GM19023 (cell line): ENCODE measurements at regions not wholly inside any gene's neighbourhood (a gene's known extent, or its start where the extent isn't known, plus 50 kb on each side); places are given as distances from the start of the nearest gene placed in this dataset.

ENCODE experiments used
- ATAC-seq: cut with Tn5 transposase; IDR thresholded peaks from one replicate; pipeline ENCODE4 v1.9.1; 2021; ENCODE audit warnings: mild to moderate bottlenecking, moderate library complexity; ENCODE audit not compliant: unreplicated experiment

DNA sequence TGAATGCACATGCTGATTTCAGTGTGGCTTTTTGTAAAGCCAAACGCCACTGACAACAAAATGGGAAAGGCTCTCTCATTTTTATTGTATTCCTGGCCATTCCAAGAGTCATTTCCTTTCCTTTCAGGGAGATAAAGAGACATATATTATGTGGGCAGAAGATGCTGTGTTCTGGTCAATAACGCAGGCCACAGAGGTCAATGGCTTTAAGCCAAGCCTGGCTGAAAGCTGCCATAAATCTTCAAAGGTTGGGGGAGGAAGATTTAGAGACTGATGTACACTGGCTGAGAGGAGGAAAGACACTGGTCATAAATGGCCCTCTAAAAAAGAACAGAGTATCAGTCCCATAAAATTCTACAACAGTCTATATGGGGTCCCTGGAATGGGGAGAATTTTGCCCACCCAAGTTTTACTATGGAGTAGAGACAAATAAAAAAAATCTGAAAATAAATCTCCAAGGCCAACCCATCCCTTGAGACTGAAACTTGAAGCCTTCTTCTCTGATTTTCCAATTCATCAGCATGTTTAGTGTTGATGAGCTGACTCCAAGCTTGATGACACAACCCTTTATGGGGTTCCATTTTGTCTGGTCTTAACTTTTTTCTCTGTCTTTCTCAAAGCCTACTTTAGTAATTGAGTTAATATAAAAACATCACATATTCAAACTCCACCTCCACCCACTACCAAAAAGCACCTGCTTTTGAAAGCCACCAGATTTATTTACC, 152.1 kb upstream of the SLC24A2 start:
- no peak for ATAC-seq

- ATAC-seq, result no peak
These were observed 151.0 kb upstream of the SLC24A2 start for GRCh38 chr9:19939734-19940278.

- no peak for ATAC-seq
These were observed 150.3 kb upstream of the SLC24A2 start for GRCh38 chr9:19938990-19939733.

DNA sequence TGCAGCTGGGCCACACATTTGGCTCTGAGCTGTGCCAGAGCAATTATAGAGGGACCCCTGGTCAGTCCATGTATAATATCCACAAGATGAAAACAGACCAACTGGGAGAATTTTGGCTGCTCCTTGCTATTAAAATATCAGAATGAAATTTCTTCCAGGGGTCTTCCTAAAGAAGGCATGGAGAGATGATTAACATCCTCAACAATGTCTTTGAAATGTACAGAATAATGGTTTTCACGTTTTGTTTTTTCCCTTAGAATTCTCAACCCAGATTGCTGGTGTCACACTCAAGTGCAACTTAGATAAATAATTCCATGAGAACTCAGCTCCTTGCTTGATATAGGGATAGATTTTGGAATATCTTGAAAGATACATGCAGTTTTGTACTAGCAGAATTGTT, 148.3 kb upstream of the SLC24A2 start:
- ATAC-seq, result no peak

DNA sequence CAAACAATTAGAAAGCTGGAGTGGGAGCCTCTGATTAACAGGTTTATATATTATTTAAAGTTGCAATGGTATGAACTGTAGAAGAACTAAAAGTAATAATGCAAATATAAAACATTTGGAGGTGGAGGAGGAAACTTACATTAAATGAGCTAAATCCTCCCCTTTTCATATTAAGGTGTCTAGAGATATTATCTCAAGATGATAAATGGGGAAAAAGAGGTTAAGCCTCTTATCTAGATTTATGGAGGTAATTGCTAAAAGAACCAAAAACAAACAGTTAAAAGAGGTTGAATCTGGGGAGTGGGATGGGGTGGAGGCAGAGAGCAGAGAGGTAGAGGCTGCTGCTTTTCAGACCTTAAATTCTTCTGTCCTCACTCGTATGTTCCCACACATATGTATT, 147.8 kb upstream of the SLC24A2 start:
- no peak for ATAC-seq

DNA sequence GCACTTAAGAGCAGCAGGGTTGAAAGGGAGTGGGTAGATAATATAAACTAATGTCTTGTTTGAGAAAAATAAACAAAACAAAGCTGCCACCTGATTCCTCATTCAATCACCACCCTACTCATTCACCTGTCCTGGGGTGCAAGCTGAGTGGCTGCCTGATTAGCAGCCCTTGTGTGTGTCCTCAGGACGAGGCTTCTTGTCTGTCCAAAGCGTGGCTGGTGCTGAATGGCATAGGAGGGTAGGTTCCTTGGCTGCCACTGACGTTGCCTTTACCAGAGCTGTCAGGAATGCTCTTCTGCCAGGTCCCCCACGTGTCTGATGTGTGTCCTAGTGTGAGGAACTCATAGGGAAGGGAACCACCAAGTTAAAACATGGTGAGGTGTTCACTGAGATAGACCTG, 146.6 kb upstream of the SLC24A2 start:
- ATAC-seq, result no peak

- no peak for ATAC-seq
These were observed 145.5 kb upstream of the SLC24A2 start for GRCh38 chr9:19934301-19934871.

- ATAC-seq, result no peak
These were observed 142.5 kb upstream of the SLC24A2 start for GRCh38 chr9:19931098-19931890.

GRCh38 chr9:19927560-19927959, 138.7 kb upstream of the SLC24A2 start:
- no peak for ATAC-seq

GRCh38 chr9:19926774-19927173, 137.9 kb upstream of the SLC24A2 start:
- no peak for ATAC-seq

- ATAC-seq, result peak; percentile 98
These were observed 137.1 kb upstream of the SLC24A2 start for GRCh38 chr9:19925674-19926503.

DNA sequence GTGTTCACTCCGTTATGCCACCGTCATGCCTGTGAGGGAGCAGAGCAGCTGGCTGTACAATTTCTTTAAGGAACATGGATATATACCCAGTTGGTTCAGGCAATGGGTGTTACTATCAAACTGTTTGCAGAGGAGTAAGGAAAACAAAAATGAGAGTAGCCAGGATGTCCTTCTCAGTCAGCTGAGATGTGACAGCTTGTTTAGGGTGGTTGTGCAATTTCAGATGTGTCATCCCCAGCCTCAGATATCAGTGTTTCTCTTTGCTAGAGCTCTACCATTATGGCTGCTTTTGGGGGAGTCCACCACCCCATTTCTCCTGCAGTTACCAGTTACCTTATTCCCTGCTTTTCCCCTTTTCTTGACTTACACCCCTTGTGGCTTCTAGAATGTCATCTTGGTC, 135.2 kb upstream of the SLC24A2 start:
- no peak for ATAC-seq

DNA sequence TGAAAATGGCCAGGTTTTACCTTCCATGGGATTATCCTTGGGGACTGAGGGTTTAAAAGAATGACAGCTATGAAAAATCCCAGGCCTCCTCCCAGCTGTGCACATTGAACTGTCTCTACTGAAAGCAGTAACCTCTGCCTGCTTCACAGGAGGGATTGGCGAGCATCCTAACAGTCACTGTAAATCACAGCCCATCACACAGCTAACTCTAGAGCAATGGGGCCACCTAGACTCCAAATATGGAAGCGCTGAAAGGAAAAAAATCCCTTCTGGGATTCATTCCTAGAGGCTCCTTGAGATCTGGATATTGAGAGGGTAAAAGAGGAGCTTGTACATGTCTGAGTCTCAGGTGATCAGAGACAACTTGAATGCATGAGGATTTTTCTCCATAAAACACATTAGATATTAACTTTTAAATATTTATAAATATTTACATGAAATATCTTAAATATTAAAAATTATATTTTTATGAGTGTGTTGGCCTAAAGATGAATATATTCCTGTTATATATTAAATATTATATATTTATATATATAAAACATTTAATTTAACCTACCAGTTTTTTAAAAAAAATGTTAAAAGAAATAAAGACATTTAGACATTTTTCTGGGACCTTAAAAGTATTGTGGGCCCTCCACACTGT, 133.8 kb upstream of the SLC24A2 start:
- ATAC-seq, result no peak

DNA sequence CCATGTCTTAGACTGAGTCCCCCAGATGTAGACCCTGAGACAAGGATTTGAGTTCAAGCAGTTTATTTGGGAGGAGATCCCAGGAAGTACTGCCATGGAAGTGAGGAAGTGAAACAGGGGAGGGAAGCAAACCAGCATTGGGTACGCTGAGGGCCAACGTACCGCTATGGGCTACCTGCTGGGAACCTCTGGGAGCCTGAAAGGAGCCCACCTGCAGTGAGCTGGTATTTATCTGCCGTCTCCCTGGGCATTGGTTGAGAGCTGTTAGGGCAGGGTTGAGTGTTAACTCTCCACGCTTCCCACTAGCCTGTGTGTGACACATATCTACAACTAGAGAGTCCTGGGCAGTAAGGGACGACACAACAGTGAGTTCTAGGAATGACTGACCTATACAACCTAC, 131.6 kb upstream of the SLC24A2 start:
- no peak for ATAC-seq

- ATAC-seq, result no peak
These were observed 129.8 kb upstream of the SLC24A2 start for GRCh38 chr9:19918630-19919029.

DNA sequence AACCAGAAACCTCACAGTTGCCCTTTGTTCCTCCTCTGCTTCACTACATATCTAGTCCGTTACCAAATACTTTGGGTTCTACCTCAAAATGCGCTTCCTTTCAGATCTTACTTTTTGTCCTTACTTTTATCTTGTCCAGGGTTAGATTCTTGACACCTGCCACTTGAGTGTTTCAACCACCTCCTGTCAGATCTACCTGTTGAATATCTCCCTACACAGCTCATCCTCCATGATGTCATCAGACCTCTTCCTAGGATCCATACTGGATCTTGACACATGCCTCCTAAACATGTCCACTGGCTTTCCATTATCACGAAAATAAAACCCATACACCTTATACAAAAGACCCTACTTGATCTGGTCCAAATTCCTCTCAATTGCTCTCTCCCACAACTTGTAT, 125.2 kb upstream of the SLC24A2 start:
- ATAC-seq, result no peak

GRCh38 chr9:19913151-19913550, 124.3 kb upstream of the SLC24A2 start:
- no peak for ATAC-seq

DNA sequence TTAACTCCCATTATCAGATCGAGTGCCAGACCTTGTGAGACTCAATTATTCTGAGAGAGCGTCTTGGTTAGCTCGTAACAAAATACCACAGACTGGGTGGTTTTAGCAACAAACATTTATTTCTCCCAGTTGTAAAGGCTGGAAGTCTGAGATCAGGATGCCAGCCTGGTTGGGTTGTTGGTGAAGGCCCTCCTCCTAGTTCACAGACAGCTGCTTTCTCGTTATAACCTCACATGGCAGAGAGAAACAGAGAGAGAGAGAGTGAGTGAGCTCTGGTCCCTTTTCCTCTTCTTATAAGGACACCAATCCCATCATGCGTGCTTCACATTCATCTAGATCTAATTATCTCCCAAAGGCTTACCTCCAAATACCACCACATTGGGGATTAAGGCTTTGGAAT, 114.2 kb upstream of the SLC24A2 start:
- no peak for ATAC-seq

GRCh38 chr9:19901586-19901985, 112.7 kb upstream of the SLC24A2 start:
- ATAC-seq, result no peak

- no peak for ATAC-seq
These were observed 107.3 kb upstream of the SLC24A2 start for GRCh38 chr9:19896161-19896560.
